Activated CD8-positive, alpha-beta memory T cell treated with anti-CD3 and anti-CD28 coated beads, Interleukin-2, amount 50 U/mL, for 48 hours (primary cell): ENCODE measurements at regions not wholly inside any gene's neighbourhood (a gene's known extent, or its start where the extent isn't known, plus 50 kb on each side); places are given as distances from the start of the nearest gene placed in this dataset.
"Not testable (repeated sequence)": the region's sequence is repeated elsewhere in the genome, so short reads cannot be mapped to it uniquely, and the experiment has no call there.

ENCODE experiments used
- DNase-seq: peaks from one replicate; pipeline ENCODE4 v3.0.0-alpha.2; 2020

DNA sequence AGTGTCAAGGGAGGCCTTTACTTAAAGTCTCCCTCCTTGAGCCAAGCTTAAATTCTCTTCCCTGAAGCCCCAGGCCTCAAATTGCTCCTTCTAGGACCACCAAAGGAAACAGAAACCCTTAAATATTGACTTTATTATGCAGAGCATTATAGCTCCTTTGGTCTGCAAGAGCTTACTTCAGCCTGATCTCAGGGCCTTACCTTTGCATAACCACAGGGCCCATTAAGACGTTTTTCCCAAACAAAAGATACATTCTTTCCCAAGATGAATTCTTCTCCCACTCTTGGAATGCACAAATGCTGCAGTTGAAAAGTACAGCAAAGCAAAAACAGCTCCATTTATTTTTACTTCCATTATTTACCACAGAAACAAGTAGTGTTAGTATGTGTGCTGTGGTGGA lies 130.8 kb downstream of the B3GNT2 start:
- DNase-seq, result no peak

DNA sequence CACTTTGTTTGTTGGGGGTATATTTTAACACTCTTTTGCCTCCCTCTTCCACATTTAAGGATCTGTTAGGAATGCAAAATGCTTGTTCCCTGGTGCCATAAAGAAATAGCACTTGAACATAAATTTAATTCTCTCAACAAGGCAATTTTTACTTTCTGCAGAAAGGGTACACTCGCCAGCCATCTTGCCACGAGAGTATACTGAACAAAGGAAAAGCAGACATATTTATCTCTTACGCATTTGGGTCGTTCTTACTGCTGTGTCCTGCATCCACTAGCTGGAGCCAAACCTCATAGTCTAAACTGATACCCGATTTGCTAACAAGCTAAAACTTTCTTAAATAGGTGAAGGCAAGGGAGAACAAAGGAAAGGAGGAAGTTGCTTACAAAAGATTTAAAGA lies 129.5 kb downstream of the B3GNT2 start:
- DNase-seq, result no peak

DNA sequence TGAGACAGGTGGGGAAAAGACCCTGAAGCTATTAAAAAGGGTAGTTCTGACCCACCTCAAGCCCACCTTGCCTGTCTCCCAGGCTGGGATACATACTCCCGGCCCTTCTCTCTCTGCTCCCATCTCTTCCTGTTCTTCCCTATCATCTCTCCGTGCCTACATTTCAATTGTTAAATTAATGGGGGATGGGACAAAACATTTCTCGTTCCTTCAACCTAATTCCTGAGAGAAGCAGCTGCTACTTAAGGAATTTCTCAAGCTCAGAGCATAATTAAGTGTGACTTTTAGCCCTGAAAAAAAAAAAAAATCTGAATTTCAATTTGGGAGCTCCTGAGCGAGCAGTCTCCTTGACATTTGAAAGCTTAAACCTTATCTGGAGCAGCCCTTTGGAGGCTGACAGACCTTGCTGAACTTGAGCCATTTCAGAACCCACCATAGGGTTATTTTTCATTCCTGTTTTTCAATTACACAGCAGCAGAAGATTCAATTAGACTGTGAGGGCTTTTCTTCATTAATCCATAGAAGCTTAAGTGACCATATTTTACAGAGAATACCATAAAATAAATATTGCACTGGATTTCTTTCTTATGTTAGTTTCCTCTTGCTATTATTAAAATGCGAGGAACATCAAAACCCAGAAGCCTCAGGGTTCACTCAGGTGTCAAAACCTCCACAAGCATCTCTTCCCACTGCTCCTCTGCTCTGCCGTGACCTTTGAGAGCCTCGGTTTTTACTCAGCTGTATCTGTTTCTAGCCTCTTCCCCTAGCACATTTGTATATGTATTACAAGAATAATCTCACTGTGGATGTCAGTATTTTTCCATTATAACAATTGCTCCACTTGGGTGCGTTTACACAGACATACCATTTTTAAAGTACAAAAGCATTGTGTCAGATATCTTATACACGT lies 125.7 kb downstream of the B3GNT2 start:
- DNase-seq, result no peak

DNA sequence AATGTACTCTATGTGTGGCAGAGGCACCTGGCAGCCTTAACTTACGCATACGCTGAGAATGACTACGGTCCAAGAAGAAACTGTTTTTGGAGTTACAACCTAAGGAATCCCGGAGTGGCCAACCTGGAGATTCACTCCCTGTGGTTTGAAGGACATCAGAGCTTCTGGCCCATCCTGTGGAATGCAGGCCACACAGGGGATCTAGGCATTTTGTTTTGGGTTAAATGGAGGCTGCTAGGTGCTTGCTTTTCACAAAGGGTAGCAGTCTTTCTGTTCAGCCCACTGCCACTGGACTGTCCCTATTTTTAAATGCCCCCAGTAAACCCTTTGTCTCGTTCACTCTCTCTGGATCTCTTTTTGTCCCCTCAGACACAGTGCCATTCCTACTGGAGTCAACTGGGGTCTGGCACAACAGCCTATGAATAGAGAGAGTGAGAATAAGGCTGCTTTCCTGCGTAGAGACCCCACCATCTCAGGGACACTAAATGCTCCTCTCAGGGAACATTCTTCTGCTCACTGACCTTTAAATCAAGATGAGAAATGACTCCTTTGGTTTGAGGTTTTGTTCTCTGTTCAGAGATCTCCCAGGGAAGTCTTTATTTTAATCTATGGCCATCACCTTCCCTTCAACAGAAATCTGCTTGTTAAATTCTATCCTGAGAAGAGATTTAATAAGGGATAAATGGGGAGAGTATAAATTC lies 124.9 kb downstream of the B3GNT2 start:
- no peak for DNase-seq

DNA sequence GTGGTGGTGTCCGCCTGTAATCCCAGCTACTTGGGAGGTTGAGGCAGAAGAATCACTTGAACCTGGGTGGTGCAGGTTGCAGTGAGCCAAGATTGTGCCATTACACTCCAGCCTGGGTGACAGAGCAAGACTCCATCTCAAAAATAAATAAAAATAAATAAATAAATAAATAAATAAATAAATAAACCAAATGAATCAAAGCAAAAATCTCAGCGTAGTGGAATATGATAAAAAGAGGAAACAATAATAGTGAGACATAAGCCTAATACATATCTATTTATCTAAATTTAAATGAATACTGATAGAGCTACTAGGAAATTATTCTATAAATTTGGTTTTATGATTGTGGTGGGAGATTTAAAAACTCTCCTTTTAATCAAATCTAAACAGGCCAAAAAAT lies 124.2 kb downstream of the B3GNT2 start:
- not testable (repeated sequence) for DNase-seq

DNA sequence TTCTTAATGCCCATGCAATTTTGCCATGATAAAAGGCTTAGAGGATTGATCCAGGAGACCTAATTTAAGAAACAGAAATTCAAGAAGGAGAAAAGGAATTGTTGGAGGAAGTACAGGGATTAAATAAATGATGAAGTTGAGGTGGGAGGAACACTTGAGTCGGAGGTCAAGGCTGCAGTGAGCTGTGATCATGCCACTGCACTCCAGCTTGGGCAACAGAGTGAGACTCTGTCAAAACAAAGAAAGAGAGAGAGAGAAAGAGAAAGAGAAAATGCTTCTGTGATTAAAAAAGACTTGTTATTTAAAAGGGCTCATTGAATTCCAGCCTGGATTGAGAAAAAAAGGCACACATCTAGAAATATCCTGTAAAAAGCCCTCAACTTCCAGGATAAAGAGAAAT lies 123.2 kb downstream of the B3GNT2 start:
- no peak for DNase-seq

DNA sequence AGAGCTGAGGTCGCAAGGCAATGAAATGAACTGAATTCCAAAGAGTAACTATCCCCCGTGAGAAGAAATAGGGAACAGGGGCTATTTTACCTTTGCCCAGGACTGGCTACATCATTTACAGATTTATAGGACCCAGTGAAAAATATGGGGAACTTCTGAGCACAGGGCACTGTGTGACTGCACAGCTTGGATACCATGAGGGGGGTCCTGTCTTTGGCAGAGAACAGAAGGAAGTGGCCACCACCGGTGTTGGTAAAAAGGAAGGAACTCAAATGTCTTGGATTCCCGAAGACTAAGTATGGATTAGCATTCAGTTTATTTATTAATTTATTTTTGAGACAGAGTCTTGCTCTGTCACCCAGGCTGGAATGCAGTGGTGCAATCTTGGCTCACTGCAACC lies 119.6 kb downstream of the B3GNT2 start:
- no peak for DNase-seq

DNA sequence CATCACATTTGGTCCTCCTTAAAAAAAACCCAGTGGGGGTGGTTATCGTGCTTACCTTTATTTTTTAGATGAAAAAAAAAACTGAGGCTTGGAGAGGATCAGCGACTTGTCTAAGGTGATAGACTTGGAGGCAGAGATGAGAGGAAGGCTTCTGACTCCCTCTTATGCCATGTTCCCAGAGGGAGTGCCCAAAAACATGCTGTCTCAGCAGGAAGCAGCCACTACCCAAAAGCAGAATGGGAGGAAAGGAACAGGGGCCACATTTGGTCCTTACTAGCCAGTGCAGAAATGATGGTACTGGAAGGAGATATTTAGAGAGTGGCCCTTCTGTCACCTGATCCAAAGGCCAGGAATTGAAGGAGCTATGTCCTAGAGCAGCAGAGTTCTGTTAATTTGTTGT lies 118.4 kb downstream of the B3GNT2 start:
- DNase-seq, result no peak

DNA sequence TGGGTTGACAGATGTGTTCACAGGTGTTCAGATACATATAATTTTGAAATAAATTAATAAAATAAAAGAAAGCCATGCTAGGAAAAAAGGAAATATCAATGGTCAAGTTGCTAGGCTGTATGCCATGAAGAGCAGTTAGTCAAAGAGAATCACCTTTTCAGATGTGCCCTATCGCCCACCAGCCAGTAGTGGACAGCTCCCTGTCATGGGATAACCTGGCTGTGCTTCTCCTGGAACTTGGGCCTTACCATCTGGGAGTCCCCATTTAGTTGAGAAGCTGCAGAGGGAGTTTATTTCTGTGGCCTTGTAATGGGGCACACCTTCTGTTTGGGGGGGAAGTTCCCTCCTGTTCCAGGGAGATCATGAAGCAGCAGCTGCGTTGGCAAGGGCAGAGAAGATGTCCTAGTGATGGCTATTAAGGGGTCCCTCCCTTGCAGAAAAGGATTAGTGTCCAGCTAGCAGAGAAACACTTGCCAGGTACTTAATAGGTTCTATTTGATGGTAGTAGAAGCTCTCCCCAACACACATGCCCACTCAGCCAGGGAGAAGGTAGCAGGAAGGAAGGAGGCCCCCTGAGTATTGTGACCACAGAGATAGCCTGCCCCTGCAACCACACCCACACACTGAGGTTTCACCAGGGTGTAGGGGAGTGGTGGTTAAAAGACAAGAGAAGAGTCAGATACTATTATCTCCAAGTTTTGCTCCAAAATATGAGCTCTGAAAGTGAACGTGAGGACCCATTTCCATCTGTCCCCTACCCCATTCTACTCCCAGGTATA lies 117.7 kb downstream of the B3GNT2 start:
- DNase-seq, result no peak

DNA sequence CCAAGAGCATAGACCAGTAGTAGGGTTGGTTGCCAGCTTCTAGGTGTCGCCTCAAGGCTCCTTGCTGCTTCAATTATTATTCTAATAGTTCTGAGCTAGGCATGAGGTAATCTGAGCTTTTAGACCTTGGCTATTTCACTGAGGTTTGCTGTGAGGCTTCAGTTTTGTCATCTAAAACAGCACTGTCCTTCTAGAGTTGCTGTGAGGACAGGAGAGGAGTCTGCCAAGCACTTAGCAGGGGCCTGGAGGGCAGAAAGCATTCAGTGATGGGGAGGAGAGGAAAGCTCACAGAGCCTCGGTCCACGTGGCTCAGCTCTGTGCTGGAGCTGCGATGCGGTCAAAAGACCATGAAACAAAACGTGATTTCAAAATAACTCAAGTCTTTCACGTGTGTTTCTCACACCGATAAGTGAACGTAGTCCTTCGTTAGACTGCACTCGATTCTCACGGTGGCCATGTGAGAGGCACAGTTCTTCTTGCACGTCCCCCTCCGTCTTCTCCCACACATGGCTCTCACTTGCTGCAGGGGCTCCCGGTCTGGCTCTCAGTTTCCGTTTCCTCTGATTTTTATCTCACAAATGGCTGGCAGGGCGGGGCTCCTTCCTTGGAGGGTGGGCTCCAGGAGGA lies 113.7 kb downstream of the B3GNT2 start:
- DNase-seq, result peak; percentile 74

DNA sequence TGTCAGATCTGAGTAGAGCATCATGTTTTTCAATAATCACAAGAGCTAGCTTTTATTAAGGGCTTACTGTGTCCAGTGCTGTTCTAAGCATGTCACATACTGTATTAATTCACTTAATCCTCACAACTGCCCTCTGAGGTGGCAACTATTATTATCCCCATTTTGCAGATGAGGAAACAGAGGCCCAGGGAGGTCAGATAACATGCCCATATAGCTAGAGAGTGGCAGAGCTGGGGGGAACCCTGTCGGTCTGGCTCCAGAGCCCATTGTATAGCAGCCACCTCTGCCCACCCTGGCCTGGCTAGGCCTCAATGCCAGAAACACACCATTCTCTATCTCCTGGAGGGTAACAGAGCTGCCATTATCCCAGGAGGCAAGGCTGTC lies 113.2 kb downstream of the B3GNT2 start:
- DNase-seq, result no peak

DNA sequence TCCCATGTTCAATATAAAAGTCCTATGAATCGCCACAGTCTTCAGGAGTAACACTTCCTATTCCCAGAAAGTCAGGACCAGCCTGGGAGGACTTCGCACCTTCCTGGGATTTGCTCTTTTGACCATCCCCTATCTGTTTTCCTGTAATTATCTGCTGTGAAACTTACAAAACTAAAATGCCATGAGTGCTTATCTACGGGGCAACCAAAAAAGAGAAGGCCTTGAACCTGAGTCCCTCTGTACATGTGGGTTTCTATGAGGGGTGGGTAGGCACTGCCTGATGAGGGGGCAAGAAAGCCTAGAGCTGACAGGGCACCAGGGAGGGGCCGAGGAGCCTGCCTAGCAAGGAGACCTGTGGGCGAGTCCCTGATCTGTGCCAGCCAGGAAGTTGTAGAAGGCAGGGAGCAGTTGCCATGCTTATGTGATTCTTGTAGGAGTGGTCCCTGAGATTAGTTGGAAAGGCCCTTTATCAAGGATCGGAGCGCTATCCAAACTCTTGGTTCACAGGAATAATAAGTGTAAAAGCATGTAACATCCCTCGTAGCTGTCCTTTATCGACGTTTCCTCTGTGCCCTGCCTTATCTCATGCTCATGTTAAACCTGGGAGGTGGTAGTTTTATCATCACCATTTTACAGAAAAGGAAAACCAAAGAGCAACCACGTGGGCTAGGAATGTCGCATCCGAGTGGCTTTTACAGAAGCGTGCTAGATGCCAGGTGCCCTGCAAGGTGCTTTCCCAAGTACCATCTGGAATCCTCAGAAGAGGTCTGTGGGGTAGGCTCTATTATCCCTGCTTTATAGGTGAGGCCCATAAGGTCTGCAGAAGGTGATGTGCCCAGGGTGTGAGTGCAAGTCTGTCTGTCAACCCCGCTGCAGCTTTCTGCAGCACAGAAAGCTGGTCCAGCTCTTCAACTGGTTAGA lies 111.8 kb downstream of the B3GNT2 start:
- DNase-seq, result no peak

DNA sequence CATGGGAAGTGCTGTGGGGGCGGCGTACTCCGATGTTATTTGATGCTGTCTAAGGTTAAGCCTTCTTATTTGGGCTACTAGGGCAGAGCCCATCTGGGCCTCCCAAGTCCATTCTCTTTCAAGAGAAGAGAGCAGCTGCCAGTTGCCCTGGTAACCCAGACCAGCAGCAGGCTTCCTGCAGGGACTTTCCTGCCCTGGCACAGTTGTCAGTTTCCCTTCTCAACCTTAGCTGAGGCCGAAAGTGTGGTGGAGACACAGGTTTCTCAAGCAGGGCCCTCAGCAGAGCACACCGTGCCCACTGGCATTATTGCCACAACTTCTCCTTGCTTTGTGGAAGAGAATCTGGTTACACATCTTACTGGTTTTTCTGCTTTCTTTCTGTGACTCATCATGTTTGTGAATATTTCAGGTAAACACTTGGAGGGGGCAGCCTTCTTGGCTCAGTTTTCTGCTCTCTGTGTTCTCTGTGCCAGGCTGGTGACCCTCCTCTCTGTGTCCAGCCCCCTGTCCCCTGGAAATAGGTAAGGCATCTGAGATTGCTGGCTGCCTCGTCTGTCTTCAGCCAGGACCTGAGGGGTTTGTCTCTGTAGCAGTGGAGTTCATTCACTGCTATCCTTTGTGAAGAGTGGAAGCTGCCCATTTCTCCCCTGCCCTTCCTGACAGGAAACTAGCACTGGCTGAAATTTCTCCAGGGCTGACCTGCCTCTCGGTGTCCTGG lies 111.0 kb downstream of the B3GNT2 start:
- peak; percentile 75 for DNase-seq

DNA sequence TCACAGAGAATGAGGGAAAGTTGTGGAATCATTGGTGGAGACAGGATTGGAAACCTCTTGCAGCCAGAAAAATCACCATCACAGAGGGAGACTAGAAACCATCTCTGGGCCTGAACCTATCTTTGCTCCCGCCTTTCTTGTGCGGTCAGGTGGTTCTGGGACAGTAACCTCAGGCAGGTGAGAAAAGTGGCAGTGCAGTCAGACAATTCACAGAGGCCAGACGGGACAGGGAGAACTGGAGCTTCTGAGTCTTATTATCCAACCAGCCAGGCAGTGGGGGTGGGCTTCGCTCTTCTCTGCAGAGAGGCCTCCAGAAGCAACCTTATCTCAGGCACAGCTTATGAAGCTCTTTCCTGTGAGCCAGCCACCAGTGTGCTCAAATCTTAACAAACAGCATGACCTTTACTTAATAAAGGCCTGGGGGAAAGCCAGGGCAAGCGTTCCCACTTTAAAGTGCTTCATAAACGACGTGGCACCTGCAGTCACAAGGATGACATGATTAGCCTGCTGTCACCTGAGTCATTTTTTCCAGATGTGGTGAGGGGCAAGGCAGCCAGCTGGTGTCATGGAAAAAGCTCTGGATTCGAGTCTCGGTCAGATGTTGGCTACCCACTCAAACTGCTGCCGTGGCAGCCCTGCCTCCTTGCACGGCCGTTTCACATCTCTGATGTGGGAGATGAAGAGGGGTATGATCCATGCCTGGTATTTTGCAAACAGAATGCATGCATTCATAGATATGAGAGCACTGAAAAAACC lies 109.7 kb downstream of the B3GNT2 start:
- peak; percentile 83 for DNase-seq

DNA sequence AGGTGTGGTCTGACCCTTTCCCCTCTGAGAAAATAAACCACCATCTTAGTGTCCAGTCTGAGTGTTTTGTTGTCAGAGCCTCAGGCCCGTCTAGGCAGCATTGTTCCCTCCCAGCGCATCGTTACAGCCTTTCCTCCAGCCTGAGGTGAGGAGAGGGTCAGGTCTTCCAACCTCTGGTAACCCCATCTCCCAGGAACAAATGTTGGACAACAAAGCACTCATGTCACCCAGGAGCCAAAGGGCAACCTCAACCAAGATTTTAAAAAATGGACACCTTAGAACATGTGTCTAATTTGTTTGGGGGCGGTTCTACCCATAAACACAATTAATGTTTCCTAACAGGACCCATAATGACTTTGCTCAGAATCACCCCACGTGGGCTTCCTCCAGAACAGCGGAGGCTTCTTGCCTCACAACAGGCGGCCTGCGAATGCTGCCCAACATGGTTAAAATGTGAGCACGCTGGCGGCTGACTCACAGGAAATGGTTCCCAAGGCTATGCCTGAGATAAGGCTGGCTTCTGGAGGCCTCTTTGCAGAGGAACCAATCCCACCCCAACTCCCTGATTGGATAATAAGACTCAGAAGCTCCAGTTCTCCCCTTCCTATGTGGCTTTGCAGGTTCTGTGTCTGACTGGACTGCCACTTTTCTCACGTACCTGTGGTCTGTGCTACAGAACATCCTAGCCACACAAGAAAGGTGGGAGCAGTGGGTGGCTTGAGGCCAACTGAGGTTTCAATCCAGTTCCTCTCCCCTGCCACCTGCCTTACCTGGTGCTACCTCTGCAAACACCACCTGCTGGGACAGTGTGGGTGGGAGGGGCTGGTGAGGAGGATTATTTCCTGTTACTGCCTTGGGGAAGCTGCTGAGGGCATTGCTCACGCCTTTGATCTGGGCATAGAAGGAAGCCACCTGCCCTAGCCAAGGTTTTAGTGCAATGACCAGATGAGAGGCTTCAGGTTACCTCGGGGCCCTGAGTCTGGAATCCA lies 108.8 kb downstream of the B3GNT2 start:
- DNase-seq, result peak; percentile 84

DNA sequence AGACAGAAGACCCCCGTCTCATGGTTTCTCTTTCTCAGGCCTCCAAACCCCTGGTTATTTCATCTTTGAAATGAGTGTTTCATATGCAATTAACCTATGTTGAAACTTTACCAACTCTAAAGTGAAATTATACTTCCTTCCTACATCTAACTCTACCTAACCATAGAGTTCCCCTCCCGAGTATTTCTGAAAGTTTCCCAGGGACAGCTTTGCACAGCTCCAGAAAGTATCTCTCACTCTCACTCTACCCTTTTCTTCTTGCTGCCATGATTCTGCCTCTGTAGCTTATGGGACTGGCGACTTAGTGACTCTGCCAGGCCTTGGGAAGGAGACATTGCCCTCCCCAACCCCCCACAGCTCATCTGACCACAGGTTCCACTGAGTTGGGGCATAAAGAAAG lies 107.9 kb downstream of the B3GNT2 start:
- no peak for DNase-seq

DNA sequence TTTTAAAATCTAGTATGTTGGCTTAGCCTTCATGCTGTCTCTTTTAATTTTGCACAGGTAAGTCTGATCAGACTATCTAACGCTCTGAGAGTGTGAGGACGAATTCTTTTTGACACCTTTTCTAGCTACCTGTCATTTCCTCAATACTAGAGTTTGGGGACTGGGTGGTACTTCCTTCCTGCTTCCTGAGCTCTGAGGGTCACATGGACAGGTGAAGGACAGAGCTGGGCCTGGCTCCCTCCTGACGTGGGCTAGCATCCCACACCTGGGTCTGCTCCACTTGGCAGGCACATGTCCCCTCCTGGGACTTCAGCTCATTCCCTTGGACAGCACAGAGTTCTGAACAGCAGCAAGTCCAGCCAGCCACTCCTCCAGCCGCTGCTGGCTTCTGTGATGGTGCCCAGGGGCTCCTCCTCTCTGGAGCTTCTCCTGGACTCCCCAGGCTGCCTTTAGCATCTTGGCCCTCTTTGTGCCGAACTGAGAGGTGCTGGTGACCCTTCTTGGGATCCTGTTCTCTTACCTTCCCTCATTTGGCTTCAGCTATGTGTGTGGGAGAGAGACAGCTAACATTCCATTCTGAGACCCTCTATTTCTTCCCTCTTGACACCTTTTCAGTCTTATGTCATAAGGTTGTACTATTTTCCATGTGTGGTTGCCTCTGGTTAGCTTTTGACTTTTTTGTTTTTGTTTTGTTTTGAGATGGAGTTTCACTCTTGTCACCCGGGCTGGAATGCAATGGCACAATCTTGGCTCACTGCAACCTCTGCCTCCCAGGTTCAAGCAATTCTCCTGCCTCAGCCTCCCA lies 106.9 kb downstream of the B3GNT2 start:
- no peak for DNase-seq

DNA sequence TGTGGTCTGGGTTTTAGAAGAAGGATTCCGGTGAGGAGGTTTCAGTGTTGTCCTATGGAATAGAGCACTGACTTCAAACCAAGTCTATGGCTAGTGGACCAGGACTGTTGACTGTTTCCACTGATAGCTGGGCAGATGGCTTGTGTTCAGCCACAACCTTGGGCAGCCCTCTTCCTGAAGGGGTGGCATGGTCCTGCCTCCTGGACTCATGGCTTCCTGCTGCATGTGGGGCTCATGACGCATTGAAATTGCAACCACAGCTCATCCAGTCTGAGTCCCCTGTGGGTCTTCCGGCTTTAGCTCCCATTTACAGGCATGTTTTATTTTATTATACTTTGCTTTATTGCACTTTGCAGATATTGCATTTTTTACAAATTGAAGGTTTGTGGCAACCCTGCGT lies 105.0 kb downstream of the B3GNT2 start:
- no peak for DNase-seq
